ENCODE measurements at regions not wholly inside any gene's neighbourhood (a gene's known extent, or its start where the extent isn't known, plus 50 kb on each side); places are given as distances from the start of the nearest gene placed in this dataset.

GRCh38 chr7:9575716-9576115 lies 1142.3 kb downstream of the NXPH1 start:
- TF ChIP-seq IRF2 (CRISPR knock-in tag; IDR thresholded peaks at IDR 0.05; ENCODE audit: borderline replicate concordance, low read depth): no peak
- TF ChIP-seq, protein P1, sequence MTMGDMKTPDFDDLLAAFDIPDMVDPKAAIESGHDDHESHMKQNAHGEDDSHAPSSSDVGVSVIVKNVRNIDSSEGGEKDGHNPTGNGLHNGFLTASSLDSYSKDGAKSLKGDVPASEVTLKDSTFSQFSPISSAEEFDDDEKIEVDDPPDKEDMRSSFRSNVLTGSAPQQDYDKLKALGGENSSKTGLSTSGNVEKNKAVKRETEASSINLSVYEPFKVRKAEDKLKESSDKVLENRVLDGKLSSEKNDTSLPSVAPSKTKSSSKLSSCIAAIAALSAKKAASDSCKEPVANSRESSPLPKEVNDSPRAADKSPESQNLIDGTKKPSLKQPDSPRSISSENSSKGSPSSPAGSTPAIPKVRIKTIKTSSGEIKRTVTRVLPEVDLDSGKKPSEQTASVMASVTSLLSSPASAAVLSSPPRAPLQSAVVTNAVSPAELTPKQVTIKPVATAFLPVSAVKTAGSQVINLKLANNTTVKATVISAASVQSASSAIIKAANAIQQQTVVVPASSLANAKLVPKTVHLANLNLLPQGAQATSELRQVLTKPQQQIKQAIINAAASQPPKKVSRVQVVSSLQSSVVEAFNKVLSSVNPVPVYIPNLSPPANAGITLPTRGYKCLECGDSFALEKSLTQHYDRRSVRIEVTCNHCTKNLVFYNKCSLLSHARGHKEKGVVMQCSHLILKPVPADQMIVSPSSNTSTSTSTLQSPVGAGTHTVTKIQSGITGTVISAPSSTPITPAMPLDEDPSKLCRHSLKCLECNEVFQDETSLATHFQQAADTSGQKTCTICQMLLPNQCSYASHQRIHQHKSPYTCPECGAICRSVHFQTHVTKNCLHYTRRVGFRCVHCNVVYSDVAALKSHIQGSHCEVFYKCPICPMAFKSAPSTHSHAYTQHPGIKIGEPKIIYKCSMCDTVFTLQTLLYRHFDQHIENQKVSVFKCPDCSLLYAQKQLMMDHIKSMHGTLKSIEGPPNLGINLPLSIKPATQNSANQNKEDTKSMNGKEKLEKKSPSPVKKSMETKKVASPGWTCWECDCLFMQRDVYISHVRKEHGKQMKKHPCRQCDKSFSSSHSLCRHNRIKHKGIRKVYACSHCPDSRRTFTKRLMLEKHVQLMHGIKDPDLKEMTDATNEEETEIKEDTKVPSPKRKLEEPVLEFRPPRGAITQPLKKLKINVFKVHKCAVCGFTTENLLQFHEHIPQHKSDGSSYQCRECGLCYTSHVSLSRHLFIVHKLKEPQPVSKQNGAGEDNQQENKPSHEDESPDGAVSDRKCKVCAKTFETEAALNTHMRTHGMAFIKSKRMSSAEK (CRISPR knock-in tag; IDR thresholded peaks at IDR 0.05; ENCODE audit: borderline replicate concordance): no peak
- TF ChIP-seq ETV6 (CRISPR knock-in tag; IDR thresholded peaks at IDR 0.05): no peak
- TF ChIP-seq AFF4 (CRISPR knock-in tag; IDR thresholded peaks at IDR 0.05; ENCODE audit: borderline replicate concordance): no peak
- no peak for TF ChIP-seq USF1 (CRISPR knock-in tag; IDR thresholded peaks at IDR 0.05)
- TF ChIP-seq JUN (CRISPR knock-in tag; IDR thresholded peaks at IDR 0.05): no peak
- TF ChIP-seq MAX (CRISPR knock-in tag; IDR thresholded peaks at IDR 0.05): no peak
- H3K9me3 Mint-ChIP-seq: 0 out of 2 replicates have a peak, but pooled peaks cover 6% of the 10 kb centered on the region
- H3K27me3 Mint-ChIP-seq (ENCODE audit: low read depth): no peaks in the 10 kb centered on the region
- DNase-seq (ENCODE audit: low spot score) (no peak), ATAC-seq (no peak)
- CTCF ChIA-PET: no interaction called here
- H3K4me3 Mint-ChIP-seq: no peak overlapping the region
- H3K27ac Mint-ChIP-seq: no peak overlapping the region
- POLR2A ChIA-PET: no interaction called here
- H3K4me1 Mint-ChIP-seq: no peaks in the 10 kb centered on the region
- no peaks in the 10 kb centered on the region for H3K36me3 Mint-ChIP-seq

- ATAC-seq (no peak), DNase-seq (ENCODE audit: low spot score) (no peak)
- Mint-ChIP-seq H3K9me3 (no peaks in the 10 kb centered on the region), H3K36me3 (no peaks in the 10 kb centered on the region), H3K4me1 (0 out of 2 replicates have a peak, but pooled peaks cover 2% of the 10 kb centered on the region), H3K27ac (no peak overlapping the region), H3K27me3 (ENCODE audit: low read depth) (no peaks in the 10 kb centered on the region), H3K4me3 (no peak overlapping the region)
- POLR2A ChIA-PET: no interaction called here
- CTCF ChIA-PET: no interaction called here
- no peak for TF ChIP-seq ZNF121 (CRISPR knock-in tag; IDR thresholded peaks at IDR 0.05)
- TF ChIP-seq ATF1 (CRISPR knock-in tag; IDR thresholded peaks at IDR 0.05): no peak
- TF ChIP-seq CDX4 (CRISPR knock-in tag; IDR thresholded peaks at IDR 0.05; ENCODE audit: borderline replicate concordance): no peak
- no peak for TF ChIP-seq EMX1 (CRISPR knock-in tag; IDR thresholded peaks at IDR 0.05)
- no peak for TF ChIP-seq CREM (CRISPR knock-in tag; IDR thresholded peaks at IDR 0.05)
- TF ChIP-seq, protein P2, sequence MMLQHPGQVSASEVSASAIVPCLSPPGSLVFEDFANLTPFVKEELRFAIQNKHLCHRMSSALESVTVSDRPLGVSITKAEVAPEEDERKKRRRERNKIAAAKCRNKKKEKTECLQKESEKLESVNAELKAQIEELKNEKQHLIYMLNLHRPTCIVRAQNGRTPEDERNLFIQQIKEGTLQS (CRISPR knock-in tag; conservative IDR thresholded peaks at IDR 0.05): no peak
- TF ChIP-seq MYBL2 (CRISPR knock-in tag; IDR thresholded peaks at IDR 0.05): no peak
- no peak for TF ChIP-seq ZNF281 (CRISPR knock-in tag; IDR thresholded peaks at IDR 0.05)
- TF ChIP-seq RORB (CRISPR knock-in tag; IDR thresholded peaks at IDR 0.05): no peak
- TF ChIP-seq, protein P1 (CRISPR knock-in tag; IDR thresholded peaks at IDR 0.05; ENCODE audit: borderline replicate concordance): no peak
Observed at GRCh38 chr7:9582824-9583223, 1149.4 kb downstream of the NXPH1 start.

Data from WTC11 (cell line).